Neural progenitor cell (in vitro differentiated cells): ENCODE measurements at regions not wholly inside any gene's neighbourhood (a gene's known extent, or its start where the extent isn't known, plus 50 kb on each side); places are given as distances from the start of the nearest gene placed in this dataset.

Experiments used
- DNase-seq: peaks from one replicate; pipeline ENCODE4 v3.0.0-alpha.2; 2016; ENCODE audit warnings: low spot score
- H2AFZ ChIP-seq: fragments of 200-600 bp; sonication (generic); replicated peaks from 2 replicates; pipeline ENCODE4 v1.6.1; 2016; ENCODE audit warnings: antibody characterized with exemption
- H3F3A ChIP-seq: fragments of 200-600 bp; sonication (generic); 2 replicates; pipeline ENCODE4 v1.6.1; 2016; ENCODE audit warnings: antibody characterized with exemption, low read depth
- H3K27ac ChIP-seq: fragments of 200-600 bp; sonication (generic); 2 replicates; pipeline ENCODE4 v1.5.1; 2016; ENCODE audit warnings: mild to moderate bottlenecking
- H3K27me3 ChIP-seq: fragments of 200-600 bp; sonication (generic); 2 replicates; pipeline ENCODE4 v1.6.1; 2016; ENCODE audit warnings: mild to moderate bottlenecking, moderate library complexity
- H3K36me3 ChIP-seq: fragments of 200-600 bp; sonication (generic); 2 replicates; pipeline ENCODE4 v1.5.1; 2016
- H3K4me1 ChIP-seq: fragments of 200-600 bp; sonication (generic); 2 replicates; pipeline ENCODE4 v1.6.1; 2016; ENCODE audit warnings: mixed run types
- H3K4me2 ChIP-seq: fragments of 200-600 bp; sonication (generic); 2 replicates; pipeline ENCODE4 v1.6.1; 2016
- H3K4me3 ChIP-seq: fragments of 200-600 bp; sonication (generic); 2 replicates; pipeline ENCODE4 v1.5.1; 2016
- H3K79me2 ChIP-seq: fragments of 200-600 bp; sonication (generic); 2 replicates; pipeline ENCODE4 v1.6.1; 2016; ENCODE audit warnings: low read depth
- H3K9ac ChIP-seq: fragments of 200-600 bp; sonication (generic); 2 replicates; pipeline ENCODE4 v1.6.1; 2016
- H3K9me3 ChIP-seq: fragments of 200-600 bp; sonication (generic); 2 replicates; pipeline ENCODE4 v1.5.1; 2016; ENCODE audit warnings: low read depth
- H4K20me1 ChIP-seq: fragments of 200-600 bp; sonication (generic); 2 replicates; pipeline ENCODE4 v1.6.1; 2016; ENCODE audit warnings: low read depth
- H3K27ac Mint-ChIP-seq: 3 replicates; pipeline ENCODE4 v1.8.0; 2021; ENCODE audit warnings: mixed read lengths
- H3K27me3 Mint-ChIP-seq: 2 replicates; pipeline ENCODE4 v1.8.0; 2022; ENCODE audit warnings: low read depth, mild to moderate bottlenecking, inconsistent platforms, moderate library complexity, mixed read lengths; ENCODE audit not compliant: insufficient read depth
- H3K36me3 Mint-ChIP-seq: 3 replicates; pipeline ENCODE4 v1.8.0; 2021; ENCODE audit warnings: mixed read lengths
- H3K4me1 Mint-ChIP-seq: 3 replicates; pipeline ENCODE4 v1.8.0; 2021; ENCODE audit warnings: mixed read lengths
- H3K4me3 Mint-ChIP-seq: 3 replicates; pipeline ENCODE4 v1.8.0; 2021; ENCODE audit warnings: mild to moderate bottlenecking, moderate library complexity, mixed read lengths
- H3K9me3 Mint-ChIP-seq: 3 replicates; pipeline ENCODE4 v1.8.0; 2020; ENCODE audit warnings: mixed read lengths
- EZH2 ChIP-seq: fragments of 200-600 bp; sonication (generic); IDR thresholded peaks from 2 replicates; pipeline ENCODE4 v1.6.1; 2017; ENCODE audit warnings: antibody characterized with exemption, mild to moderate bottlenecking, moderate library complexity
- EZH2phosphoT487 ChIP-seq: fragments of 200-600 bp; sonication (generic); IDR thresholded peaks from 2 replicates; pipeline ENCODE4 v1.6.1; 2017; ENCODE audit warnings: antibody characterized with exemption
- TF ChIP-seq, protein P1 (sequence below): fragments of 200-600 bp; sonication (generic); IDR thresholded peaks from 2 replicates; pipeline ENCODE4 v1.5.1; 2017; ENCODE audit warnings: antibody characterized with exemption, mild to moderate bottlenecking

GRCh38 chr21:35399002-35399530, 350.0 kb upstream of the RUNX1 start:
- TF ChIP-seq EZH2phosphoT487: no peak
- TF ChIP-seq, protein P1, sequence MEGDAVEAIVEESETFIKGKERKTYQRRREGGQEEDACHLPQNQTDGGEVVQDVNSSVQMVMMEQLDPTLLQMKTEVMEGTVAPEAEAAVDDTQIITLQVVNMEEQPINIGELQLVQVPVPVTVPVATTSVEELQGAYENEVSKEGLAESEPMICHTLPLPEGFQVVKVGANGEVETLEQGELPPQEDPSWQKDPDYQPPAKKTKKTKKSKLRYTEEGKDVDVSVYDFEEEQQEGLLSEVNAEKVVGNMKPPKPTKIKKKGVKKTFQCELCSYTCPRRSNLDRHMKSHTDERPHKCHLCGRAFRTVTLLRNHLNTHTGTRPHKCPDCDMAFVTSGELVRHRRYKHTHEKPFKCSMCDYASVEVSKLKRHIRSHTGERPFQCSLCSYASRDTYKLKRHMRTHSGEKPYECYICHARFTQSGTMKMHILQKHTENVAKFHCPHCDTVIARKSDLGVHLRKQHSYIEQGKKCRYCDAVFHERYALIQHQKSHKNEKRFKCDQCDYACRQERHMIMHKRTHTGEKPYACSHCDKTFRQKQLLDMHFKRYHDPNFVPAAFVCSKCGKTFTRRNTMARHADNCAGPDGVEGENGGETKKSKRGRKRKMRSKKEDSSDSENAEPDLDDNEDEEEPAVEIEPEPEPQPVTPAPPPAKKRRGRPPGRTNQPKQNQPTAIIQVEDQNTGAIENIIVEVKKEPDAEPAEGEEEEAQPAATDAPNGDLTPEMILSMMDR: no peak
- no peak for TF ChIP-seq EZH2
- H3K27ac ChIP-seq: no peak overlapping the region
- H3F3A ChIP-seq: peaks cover 3% of the 10 kb centered on the region
- no peaks in the 10 kb centered on the region for H3K4me1 Mint-ChIP-seq
- H2AFZ ChIP-seq: no peak overlapping the region
- H3K4me2 ChIP-seq: no peak overlapping the region
- DNase-seq: no peak
- H3K27me3 ChIP-seq: no peaks in the 10 kb centered on the region
- H4K20me1 ChIP-seq: no peaks in the 10 kb centered on the region
- H3K36me3 Mint-ChIP-seq: no peaks in the 10 kb centered on the region
- no peaks in the 10 kb centered on the region for H3K79me2 ChIP-seq
- no peak overlapping the region for H3K9ac ChIP-seq
- H3K27ac Mint-ChIP-seq: no peak overlapping the region
- H3K9me3 ChIP-seq: no peaks in the 10 kb centered on the region
- no peaks in the 10 kb centered on the region for H3K4me1 ChIP-seq
- H3K4me3 Mint-ChIP-seq: no peak overlapping the region
- no peaks in the 10 kb centered on the region for H3K9me3 Mint-ChIP-seq
- peaks cover under 1% of the 10 kb centered on the region for H3K27me3 Mint-ChIP-seq
- H3K36me3 ChIP-seq: no peaks in the 10 kb centered on the region
- H3K4me3 ChIP-seq: no peak overlapping the region

GRCh38 chr21:35398346-35398982, 349.4 kb upstream of the RUNX1 start:
- Histone ChIP-seq H3K4me1 (no peaks in the 10 kb centered on the region), H3K27me3 (no peaks in the 10 kb centered on the region), H3F3A (peaks cover 3% of the 10 kb centered on the region), H3K4me3 (no peak overlapping the region), H3K79me2 (no peaks in the 10 kb centered on the region), H3K9ac (no peak overlapping the region), H3K9me3 (no peaks in the 10 kb centered on the region), H3K27ac (no peak overlapping the region), H3K4me2 (no peak overlapping the region), H3K36me3 (no peaks in the 10 kb centered on the region), H2AFZ (no peak overlapping the region), H4K20me1 (no peaks in the 10 kb centered on the region)
- no peaks in the 10 kb centered on the region for H3K9me3 Mint-ChIP-seq
- H3K4me3 Mint-ChIP-seq: no peak overlapping the region
- no peak for DNase-seq
- peaks cover 2% of the 10 kb centered on the region for H3K27me3 Mint-ChIP-seq
- H3K27ac Mint-ChIP-seq: no peak overlapping the region
- no peaks in the 10 kb centered on the region for H3K36me3 Mint-ChIP-seq
- no peak for TF ChIP-seq EZH2
- no peak for TF ChIP-seq EZH2phosphoT487
- TF ChIP-seq, protein P1: no peak
- H3K4me1 Mint-ChIP-seq: no peaks in the 10 kb centered on the region

DNA sequence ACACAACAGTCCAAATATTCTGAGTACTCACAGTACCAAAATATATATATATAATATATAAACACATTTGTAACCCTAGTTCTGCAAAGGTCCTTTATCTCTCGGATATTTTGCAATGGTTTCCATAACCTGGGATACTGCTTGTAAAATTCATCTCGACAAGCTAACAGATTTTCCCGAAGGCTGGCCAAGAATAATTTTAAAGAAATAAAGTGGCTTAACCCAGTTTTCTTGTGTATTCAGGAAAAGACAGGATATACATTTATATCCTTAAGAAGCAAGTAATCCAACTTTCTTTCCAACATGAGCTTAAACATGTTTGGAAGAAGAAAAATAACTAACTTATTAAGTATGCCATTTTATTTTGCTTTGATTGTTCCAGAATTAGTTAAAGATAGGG, 348.7 kb upstream of the RUNX1 start:
- H3K27ac Mint-ChIP-seq: no peak overlapping the region
- Histone ChIP-seq H3K9me3 (no peaks in the 10 kb centered on the region), H3K4me2 (no peak overlapping the region), H4K20me1 (no peaks in the 10 kb centered on the region), H3K4me1 (no peaks in the 10 kb centered on the region), H3K79me2 (no peaks in the 10 kb centered on the region), H2AFZ (no peak overlapping the region), H3K9ac (no peak overlapping the region), H3F3A (peaks cover 3% of the 10 kb centered on the region), H3K27ac (no peak overlapping the region), H3K4me3 (no peak overlapping the region), H3K36me3 (no peaks in the 10 kb centered on the region), H3K27me3 (no peaks in the 10 kb centered on the region)
- H3K9me3 Mint-ChIP-seq: no peaks in the 10 kb centered on the region
- peaks cover 2% of the 10 kb centered on the region for H3K27me3 Mint-ChIP-seq
- no peaks in the 10 kb centered on the region for H3K4me1 Mint-ChIP-seq
- H3K4me3 Mint-ChIP-seq: no peak overlapping the region
- H3K36me3 Mint-ChIP-seq: no peaks in the 10 kb centered on the region
- no peak for DNase-seq
- TF ChIP-seq, protein P1: no peak
- no peak for TF ChIP-seq EZH2phosphoT487
